ENCODE measurements at regions not wholly inside any gene's neighbourhood (a gene's known extent, or its start where the extent isn't known, plus 50 kb on each side); places are given as distances from the start of the nearest gene placed in this dataset.

DNA sequence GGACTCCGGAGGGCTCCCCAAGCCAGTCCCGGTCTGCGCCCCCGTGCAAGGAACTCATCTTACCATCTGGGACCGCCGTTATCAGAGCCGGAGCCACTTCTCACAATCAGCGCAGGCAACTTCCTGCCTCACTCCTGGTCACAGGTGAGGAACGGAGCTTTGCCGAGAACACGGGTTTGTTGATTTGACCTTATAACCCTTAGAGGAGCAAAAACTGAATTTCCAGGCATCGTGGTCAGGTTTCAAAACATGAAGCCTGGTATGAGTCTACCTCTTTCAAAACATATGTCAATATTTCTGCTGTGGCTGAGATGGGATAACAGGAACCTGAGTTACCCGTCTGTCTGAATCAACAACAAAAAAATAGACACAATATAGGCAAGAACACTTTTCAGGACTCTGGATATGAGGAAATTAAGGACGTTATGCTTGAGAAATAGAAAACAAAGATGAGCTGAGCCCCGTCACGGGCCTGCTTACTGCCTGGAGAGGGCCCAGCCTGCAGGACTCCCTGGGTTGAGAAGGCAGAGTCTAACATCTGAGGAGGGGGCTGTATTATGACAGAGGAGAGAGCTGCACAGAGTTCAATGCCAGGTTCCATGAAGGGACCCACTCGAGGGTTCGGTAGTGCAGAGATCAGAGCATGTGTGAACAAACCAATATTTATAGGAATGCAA, 148.7 kb downstream of the NDUFA10 start:
- Histone ChIP-seq H3K4me3 (no peak overlapping the region), H3K36me3 (no peaks in the 10 kb centered on the region), H3K9me3 (peaks cover 0 to 5% (median 0%) of the 10 kb centered on the region in 4 donors), H3K4me1 (peaks cover 0 to 10% (median 0%) of the 10 kb centered on the region in 4 donors), H3K27ac (no peak overlapping the region), H3K27me3 (no peaks in the 10 kb centered on the region)
- WGBS, 2 donors: 73 to 80% methylated on average over 18 of the region's 18 CpGs
- DNase-seq (ENCODE audit: low spot score in 2 of 2): peak in 1 of 2 donors; percentile 3
- TF ChIP-seq POLR2A (IDR thresholded peaks at IDR 0.05): no peak
- no peak for TF ChIP-seq EP300 (IDR thresholded peaks at IDR 0.05)
- TF ChIP-seq, protein P1, sequence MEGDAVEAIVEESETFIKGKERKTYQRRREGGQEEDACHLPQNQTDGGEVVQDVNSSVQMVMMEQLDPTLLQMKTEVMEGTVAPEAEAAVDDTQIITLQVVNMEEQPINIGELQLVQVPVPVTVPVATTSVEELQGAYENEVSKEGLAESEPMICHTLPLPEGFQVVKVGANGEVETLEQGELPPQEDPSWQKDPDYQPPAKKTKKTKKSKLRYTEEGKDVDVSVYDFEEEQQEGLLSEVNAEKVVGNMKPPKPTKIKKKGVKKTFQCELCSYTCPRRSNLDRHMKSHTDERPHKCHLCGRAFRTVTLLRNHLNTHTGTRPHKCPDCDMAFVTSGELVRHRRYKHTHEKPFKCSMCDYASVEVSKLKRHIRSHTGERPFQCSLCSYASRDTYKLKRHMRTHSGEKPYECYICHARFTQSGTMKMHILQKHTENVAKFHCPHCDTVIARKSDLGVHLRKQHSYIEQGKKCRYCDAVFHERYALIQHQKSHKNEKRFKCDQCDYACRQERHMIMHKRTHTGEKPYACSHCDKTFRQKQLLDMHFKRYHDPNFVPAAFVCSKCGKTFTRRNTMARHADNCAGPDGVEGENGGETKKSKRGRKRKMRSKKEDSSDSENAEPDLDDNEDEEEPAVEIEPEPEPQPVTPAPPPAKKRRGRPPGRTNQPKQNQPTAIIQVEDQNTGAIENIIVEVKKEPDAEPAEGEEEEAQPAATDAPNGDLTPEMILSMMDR (IDR thresholded peaks at IDR 0.05): no peak

DNA sequence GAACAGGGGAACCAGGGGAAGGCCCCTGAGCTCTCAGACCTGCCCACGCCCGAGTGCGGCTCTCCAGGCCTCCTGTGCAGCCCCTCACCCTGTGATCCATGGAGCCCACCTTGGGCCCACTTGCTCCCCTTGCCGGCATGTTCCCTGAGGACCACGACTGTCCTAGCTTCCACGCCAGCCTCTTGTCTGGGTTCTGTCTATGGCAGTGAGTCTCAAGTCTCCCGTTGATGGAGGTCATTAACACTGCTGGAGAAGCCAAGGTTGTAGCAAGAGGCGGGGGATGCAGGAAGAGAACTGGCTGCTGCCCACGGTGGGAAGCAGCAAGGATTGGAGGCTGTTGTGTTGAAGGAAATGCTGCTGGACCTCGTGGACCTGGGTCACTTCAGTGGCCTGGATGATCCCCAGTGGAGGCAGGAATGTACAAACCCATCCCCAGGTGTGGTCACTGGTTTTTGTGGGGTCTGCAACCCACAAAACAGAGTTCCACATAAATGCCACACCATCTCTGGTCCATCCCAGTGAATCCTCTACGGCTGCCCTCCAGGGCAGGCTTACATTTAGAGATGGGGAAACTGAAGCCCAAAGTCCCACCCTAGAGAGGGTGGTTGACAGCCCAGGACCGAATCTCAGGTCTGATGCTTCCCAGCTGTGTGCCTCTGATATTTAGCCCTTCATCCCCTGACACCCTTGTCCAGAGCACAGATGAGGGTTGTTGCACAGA, 150.3 kb downstream of the NDUFA10 start:
- no peaks in the 10 kb centered on the region for H3K36me3 ChIP-seq
- 79 to 84% methylated on average over 11 to 12 of the region's 12 CpGs for WGBS, 2 donors
- DNase-seq (ENCODE audit: low spot score in 2 of 2): peak in 1 of 2 donors; percentile 3
- H3K4me3 ChIP-seq: no peak overlapping the region
- peaks cover 0 to 7% (median 0%) of the 10 kb centered on the region in 4 donors for H3K4me1 ChIP-seq
- H3K27me3 ChIP-seq: no peaks in the 10 kb centered on the region
- peaks cover 0 to 5% (median 0%) of the 10 kb centered on the region in 4 donors for H3K9me3 ChIP-seq
- TF ChIP-seq EP300 (IDR thresholded peaks at IDR 0.05) (no peak), POLR2A (IDR thresholded peaks at IDR 0.05) (no peak)
- TF ChIP-seq, protein P1 (IDR thresholded peaks at IDR 0.05): no peak
- H3K27ac ChIP-seq: no peak overlapping the region

DNA sequence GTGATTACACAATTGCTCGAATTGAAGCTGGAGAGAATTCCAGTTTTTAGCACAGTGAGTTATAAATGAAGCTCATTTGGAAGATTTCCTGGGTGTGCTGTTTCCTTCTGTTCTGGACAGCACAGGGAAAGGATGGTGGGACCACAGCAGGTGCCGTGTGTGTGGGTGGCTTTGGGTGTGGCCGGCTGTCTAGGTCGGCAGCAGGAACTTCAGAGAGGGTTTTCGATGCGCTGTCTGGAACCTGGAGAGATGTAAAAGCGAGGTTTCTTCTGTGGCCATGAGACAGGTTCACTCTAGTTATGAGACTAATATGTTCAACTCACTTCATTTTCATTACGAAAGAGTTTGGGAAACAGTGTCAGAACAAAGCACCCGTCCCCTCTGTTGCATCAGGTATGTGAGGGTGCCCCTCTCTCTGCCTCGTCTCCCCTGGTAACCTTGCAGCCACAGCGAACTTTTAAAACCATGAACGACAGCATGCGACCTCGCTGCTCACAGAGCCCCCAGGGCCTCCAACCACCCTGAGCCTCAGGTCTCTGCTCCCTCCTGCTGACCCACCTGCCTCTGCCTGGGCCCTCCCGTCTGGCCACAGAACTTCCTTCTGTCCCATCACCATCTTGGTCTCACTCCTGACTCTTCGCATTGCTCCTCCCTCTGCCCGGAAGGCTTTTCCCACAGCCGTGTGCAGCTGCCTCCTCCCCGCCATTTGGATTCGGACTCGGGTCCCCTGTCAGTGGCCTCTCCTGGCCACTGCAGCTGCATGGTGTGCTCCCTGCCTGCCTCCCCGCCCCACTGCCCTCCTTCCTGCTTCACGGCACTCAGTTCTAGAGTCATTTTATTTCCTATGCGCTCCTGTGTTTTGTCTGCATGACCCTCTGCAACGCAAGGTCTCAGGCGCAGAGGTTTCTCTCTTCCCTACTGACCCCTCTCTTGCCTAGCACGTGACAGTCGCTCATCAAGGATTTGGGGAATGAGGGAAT, 151.2 kb downstream of the NDUFA10 start:
- TF ChIP-seq POLR2A (IDR thresholded peaks at IDR 0.05) (no peak), EP300 (IDR thresholded peaks at IDR 0.05) (no peak)
- TF ChIP-seq, protein P1 (IDR thresholded peaks at IDR 0.05): no peak
- Histone ChIP-seq H3K4me1 (peaks cover 0 to 7% (median 0%) of the 10 kb centered on the region in 4 donors), H3K4me3 (no peak overlapping the region), H3K9me3 (no peaks in the 10 kb centered on the region), H3K36me3 (no peaks in the 10 kb centered on the region), H3K27ac (no peak overlapping the region), H3K27me3 (no peaks in the 10 kb centered on the region)
- WGBS, 2 donors: 77 to 83% methylated on average over 28 of the region's 28 CpGs
- peak in 1 of 2 donors; percentile 2 for DNase-seq (ENCODE audit: low spot score in 2 of 2)

DNA sequence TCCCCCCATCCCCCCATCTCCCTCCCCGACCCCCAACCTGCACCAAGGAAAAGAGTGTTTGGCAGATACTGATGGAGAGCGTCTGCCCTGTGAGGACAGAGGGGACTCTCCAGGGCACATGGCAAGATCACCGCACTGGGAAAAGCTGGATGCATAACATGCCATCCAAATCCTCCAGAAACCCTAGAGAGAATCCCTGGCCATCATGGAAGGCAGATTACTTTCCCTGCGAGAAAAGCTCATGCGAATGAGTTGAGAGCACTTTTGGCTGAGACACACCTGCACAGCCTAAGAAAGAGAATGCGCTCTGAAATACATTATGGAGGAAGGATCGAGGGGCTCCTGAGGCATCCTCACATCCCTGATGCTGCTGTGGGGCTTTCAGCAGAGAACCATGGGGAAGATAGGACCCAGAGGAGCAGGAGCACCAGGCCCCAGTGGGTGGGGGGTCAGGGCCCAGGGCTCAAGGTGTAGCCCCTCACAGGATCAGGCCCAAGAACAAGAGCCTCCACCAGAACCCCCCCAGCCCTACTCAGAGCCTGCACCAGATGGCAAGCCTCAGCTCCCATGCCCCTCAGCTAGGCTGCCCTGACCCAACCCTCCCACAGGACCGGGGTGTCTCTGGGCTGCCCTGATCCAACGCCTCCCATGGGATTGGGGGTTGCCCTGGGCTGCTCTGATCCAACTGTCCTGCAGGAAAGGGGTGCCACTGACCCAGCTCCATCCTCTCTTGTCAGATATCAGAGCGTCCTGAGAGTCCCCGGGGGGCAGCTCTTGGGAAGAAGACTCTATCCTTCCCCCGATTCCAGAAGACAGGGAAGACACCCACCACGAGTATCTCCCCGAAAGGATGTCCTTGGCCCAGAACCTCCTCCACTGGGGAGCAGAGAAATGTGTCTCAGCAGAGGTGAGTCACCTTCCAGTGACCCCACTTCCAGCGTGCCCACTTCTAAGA, 153.4 kb downstream of the NDUFA10 start:
- Histone ChIP-seq H3K4me1 (peaks cover 0 to 7% (median 0%) of the 10 kb centered on the region in 4 donors), H3K27ac (no peak overlapping the region), H3K36me3 (no peaks in the 10 kb centered on the region), H3K27me3 (no peaks in the 10 kb centered on the region), H3K9me3 (no peaks in the 10 kb centered on the region), H3K4me3 (no peak overlapping the region)
- TF ChIP-seq EP300 (IDR thresholded peaks at IDR 0.05): no peak
- TF ChIP-seq, protein P1 (IDR thresholded peaks at IDR 0.05): no peak
- no peak for TF ChIP-seq POLR2A (IDR thresholded peaks at IDR 0.05)
- 76 to 84% methylated on average over 15 of the region's 15 CpGs for WGBS, 2 donors
- no peak for DNase-seq (ENCODE audit: low spot score in 2 of 2)

Data from tibial nerve (tissue), 4 donors.